H9 (cell line): ENCODE measurements at regions not wholly inside any gene's neighbourhood (a gene's known extent, or its start where the extent isn't known, plus 50 kb on each side); places are given as distances from the start of the nearest gene placed in this dataset.
A peak's percentile ranks its signal among the peaks of the same experiment; 100 is the strongest.

Experiments
- DNase-seq: peaks from one replicate; pipeline ENCODE4 v3.0.0-alpha.2; 2017
- H2AFZ ChIP-seq: one replicate; pipeline ENCODE4 v1.6.1; 2013; ENCODE audit warnings: mild to moderate bottlenecking, low read length, control low read depth, moderate library complexity
- H2AK5ac ChIP-seq: 2 replicates; pipeline ENCODE4 v1.6.1; 2013; ENCODE audit warnings: low read length, control low read depth, mixed read lengths; ENCODE audit not compliant: insufficient read length
- H2BK120ac ChIP-seq: one replicate; pipeline ENCODE4 v1.6.1; 2013; ENCODE audit warnings: low read depth, mild to moderate bottlenecking, low read length, control low read depth, inconsistent platforms; ENCODE audit not compliant: poor library complexity, severe bottlenecking
- H2BK12ac ChIP-seq: 2 replicates; pipeline ENCODE4 v1.6.1; 2013; ENCODE audit warnings: low read length, control low read depth, mixed read lengths, low read depth; ENCODE audit not compliant: insufficient read length
- H2BK15ac ChIP-seq: 2 replicates; pipeline ENCODE4 v1.6.1; 2013; ENCODE audit warnings: low read depth, low read length, control low read depth
- H2BK20ac ChIP-seq: one replicate; pipeline ENCODE4 v1.6.1; 2013; ENCODE audit warnings: low read depth, mild to moderate bottlenecking, low read length, control low read depth, inconsistent platforms; ENCODE audit not compliant: poor library complexity, severe bottlenecking
- H2BK5ac ChIP-seq: 2 replicates; pipeline ENCODE4 v1.6.1; 2013; ENCODE audit warnings: low read length, control low read depth, mixed read lengths; ENCODE audit not compliant: insufficient read length
- H3K14ac ChIP-seq: 2 replicates; pipeline ENCODE4 v1.6.1; 2013; ENCODE audit warnings: low read length, control low read depth; ENCODE audit not compliant: insufficient read depth
- H3K18ac ChIP-seq: 2 replicates; pipeline ENCODE4 v1.6.1; 2013; ENCODE audit warnings: low read depth, mild to moderate bottlenecking, mixed read lengths, low read length, control low read depth; ENCODE audit not compliant: insufficient read length
- H3K23ac ChIP-seq: 2 replicates; pipeline ENCODE4 v1.6.1; 2013; ENCODE audit warnings: low read length, control low read depth, mixed read lengths, low read depth; ENCODE audit not compliant: insufficient read length
- H3K23me2 ChIP-seq: 2 replicates; pipeline ENCODE4 v1.6.1; 2013; ENCODE audit warnings: low read depth, mild to moderate bottlenecking, mixed read lengths, low read length, control low read depth; ENCODE audit not compliant: insufficient read length, poor library complexity, severe bottlenecking
- H3K27ac ChIP-seq: 2 replicates; pipeline ENCODE4 v1.5.1; 2013; ENCODE audit warnings: low read length, control low read depth, mixed read lengths, low read depth; ENCODE audit not compliant: insufficient read length
- H3K27me3 ChIP-seq: 2 replicates; pipeline ENCODE4 v1.6.1; 2013; ENCODE audit warnings: low read length, control low read depth, inconsistent platforms; ENCODE audit not compliant: insufficient read depth
- H3K4ac ChIP-seq: 2 replicates; pipeline ENCODE4 v1.6.1; 2013; ENCODE audit warnings: low read depth, mild to moderate bottlenecking, control low read depth, inconsistent platforms, low read length, moderate library complexity
- H3K4me1 ChIP-seq: 2 replicates; pipeline ENCODE4 v1.6.1; 2013; ENCODE audit warnings: low read length, control low read depth, inconsistent platforms; ENCODE audit not compliant: insufficient read depth
- H3K4me2 ChIP-seq: 2 replicates; pipeline ENCODE4 v1.6.1; 2013; ENCODE audit warnings: low read length, control low read depth, mixed read lengths; ENCODE audit not compliant: insufficient read length, insufficient read depth
- H3K56ac ChIP-seq: 2 replicates; pipeline ENCODE4 v1.6.1; 2013; ENCODE audit warnings: low read depth, mild to moderate bottlenecking, mixed read lengths, low read length, control low read depth; ENCODE audit not compliant: insufficient read length
- H3K79me1 ChIP-seq: 2 replicates; pipeline ENCODE4 v1.6.1; 2013; ENCODE audit warnings: low read depth, mild to moderate bottlenecking, moderate library complexity, low read length, control low read depth, inconsistent platforms; ENCODE audit not compliant: insufficient read depth, poor library complexity, severe bottlenecking
- H3K79me2 ChIP-seq: 2 replicates; pipeline ENCODE4 v1.6.1; 2013; ENCODE audit warnings: low read length, control low read depth, inconsistent platforms; ENCODE audit not compliant: insufficient read depth
- H3K9ac ChIP-seq: 2 replicates; pipeline ENCODE4 v1.6.1; 2013; ENCODE audit warnings: low read length, control low read depth, mixed read lengths; ENCODE audit not compliant: insufficient read length; ENCODE audit errors: extremely low read depth
- H3K9me3 ChIP-seq: one replicate; pipeline ENCODE4 v1.6.1; 2013; ENCODE audit warnings: low read depth, low read length, inconsistent platforms; ENCODE audit not compliant: control insufficient read depth
- H3T11ph ChIP-seq: one replicate; pipeline ENCODE4 v1.6.1; 2013; ENCODE audit warnings: mild to moderate bottlenecking, low read length, control low read depth, inconsistent platforms
- H4K20me1 ChIP-seq: one replicate; pipeline ENCODE4 v1.6.1; 2013; ENCODE audit not compliant: control insufficient read depth, insufficient read length, insufficient read depth
- H4K5ac ChIP-seq: 2 replicates; pipeline ENCODE4 v1.6.1; 2013; ENCODE audit warnings: low read depth, mild to moderate bottlenecking, mixed read lengths, low read length, control low read depth; ENCODE audit not compliant: insufficient read length
- H4K8ac ChIP-seq: replicated peaks from 2 replicates; pipeline ENCODE4 v1.6.1; 2013; ENCODE audit warnings: low read length, control low read depth, mixed read lengths, low read depth; ENCODE audit not compliant: insufficient read length
- H4K91ac ChIP-seq: 2 replicates; pipeline ENCODE4 v1.6.1; 2013; ENCODE audit warnings: low read depth, mild to moderate bottlenecking, moderate library complexity, mixed read lengths, low read length, control low read depth; ENCODE audit not compliant: insufficient read length
- H3K27ac Mint-ChIP-seq, 3 experiments: 2 replicates in 2 of 3; 3 replicates in 1 of 3; pipeline ENCODE4 v1.8.0; 2020 to 2021; ENCODE audit warnings: mixed read lengths in 3 of 3, mild to moderate bottlenecking in 1 of 3, moderate library complexity in 1 of 3
- H3K27me3 Mint-ChIP-seq: 2 replicates; pipeline ENCODE4 v1.8.0; 2021; ENCODE audit warnings: low read depth, mild to moderate bottlenecking, moderate library complexity, mixed read lengths
- H3K36me3 Mint-ChIP-seq, 3 experiments: 2 replicates in 2 of 3; 3 replicates in 1 of 3; pipeline ENCODE4 v1.8.0; 2020 to 2021; ENCODE audit warnings: low read depth in 3 of 3, mixed read lengths in 3 of 3; ENCODE audit not compliant: insufficient read depth in 1 of 3
- H3K4me1 Mint-ChIP-seq, 2 experiments: 2 replicates each; pipeline ENCODE4 v1.8.0; 2020; ENCODE audit warnings: mixed read lengths in 2 of 2
- H3K4me3 Mint-ChIP-seq, 2 experiments: 2 replicates in 1 of 2; 3 replicates in 1 of 2; pipeline ENCODE4 v1.8.0; 2020 to 2021; ENCODE audit warnings: mild to moderate bottlenecking in 2 of 2, mixed read lengths in 2 of 2, moderate library complexity in 1 of 2
- H3K9me3 Mint-ChIP-seq, 2 experiments: 2 replicates in 1 of 2; 3 replicates in 1 of 2; pipeline ENCODE4 v1.8.0; 2020; ENCODE audit warnings: mild to moderate bottlenecking in 2 of 2, mixed read lengths in 2 of 2, moderate library complexity in 1 of 2
- CTCF ChIP-seq: fragments of 200-600 bp; sonication (generic); conservative IDR thresholded peaks from 3 replicates; pipeline ENCODE4 v1.8.0; 2021; ENCODE audit warnings: antibody characterized with exemption, mild to moderate bottlenecking
- WGBS: extraction: QIAGEN DNeasy Blood & Tissue Kit; methylation state at CpG from one replicate; pipeline ENCODE4 v1.1.7; 2013; ENCODE audit warnings: missing lambda C conversion rate, low lambda C conversion rate, mixed read lengths; ENCODE audit not compliant: insufficient read length; ENCODE audit errors: extremely low coverage; 5-methylcytosine and 5-hydroxymethylcytosine counted together

GRCh38 chr14:55798406-55798805 is 218.4 kb downstream of the KTN1 start:
- no CpG with 5 or more reads among the region's 3 CpGs for WGBS

More at GRCh38 chr14:55798406-55798805, 218.4 kb downstream of the KTN1 start:
- Histone ChIP-seq H2BK20ac (no peak overlapping the region), H3T11ph (no peak overlapping the region), H3K23ac (no peak overlapping the region), H3K79me1 (no peaks in the 10 kb centered on the region), H4K8ac (no peak overlapping the region), H3K56ac (no peak overlapping the region), H4K5ac (no peak overlapping the region), H3K18ac (no peak overlapping the region), H2AFZ (no peak overlapping the region), H3K4me2 (no peak overlapping the region), H3K27me3 (no peaks in the 10 kb centered on the region), H3K14ac (no peak overlapping the region), H2BK120ac (no peak overlapping the region), H4K20me1 (no peaks in the 10 kb centered on the region), H3K9me3 (no peaks in the 10 kb centered on the region), H2BK5ac (no peak overlapping the region), H3K27ac (no peak overlapping the region), H4K91ac (no peak overlapping the region), H3K23me2 (no peaks in the 10 kb centered on the region), H2AK5ac (no peak overlapping the region), H2BK15ac (no peak overlapping the region), H3K79me2 (no peaks in the 10 kb centered on the region), H3K9ac (no peak overlapping the region), H3K4ac (no peak overlapping the region), H3K4me1 (peaks cover 19% of the 10 kb centered on the region), H2BK12ac (no peak overlapping the region)
- DNase-seq, result no peak
- TF ChIP-seq CTCF, result no peak
- Mint-ChIP-seq H3K27me3 (no peaks in the 10 kb centered on the region; the same call in 1 of the 2 replicates), H3K4me1 (peaks cover 39 to 49% of the 10 kb centered on the region in 2 experiments), H3K36me3 (peaks cover 3 to 13% (median 7%) of the 10 kb centered on the region in 3 experiments), H3K9me3 (peaks cover 10% of the 10 kb centered on the region in 2 experiments), H3K27ac (peak overlapping the region in 1 of 3 experiments; percentile 16; a peak in 1 of 7 replicates), H3K4me3 (no peak overlapping the region; a peak in 1 of 5 replicates)
